Uterus (tissue), 2 donors: ENCODE measurements at regions not wholly inside any gene's neighbourhood (a gene's known extent, or its start where the extent isn't known, plus 50 kb on each side); places are given as distances from the start of the nearest gene placed in this dataset.

Experiments
- CTCF ChIP-seq, 4 experiments: fragments of 200-600 bp in 2 of 4; fragments of 450-650 bp in 2 of 4; sonication (generic) in 2 of 4; IDR thresholded peaks; one replicate each; pipeline ENCODE4 v1.5.1; 2016 to 2019; ENCODE audit warnings: antibody characterized with exemption in 4 of 4, mild to moderate bottlenecking in 2 of 4, moderate library complexity in 1 of 4
- POLR2A ChIP-seq, 2 donors: fragments of 450-650 bp; IDR thresholded peaks; one replicate each; pipeline ENCODE4 v1.6.1; 2016; ENCODE audit warnings: antibody characterized with exemption in 2 of 2, mild to moderate bottlenecking in 1 of 2, moderate library complexity in 1 of 2

GRCh38 chr4:170675568-170676262, 586.0 kb upstream of the AADAT start:
- TF ChIP-seq CTCF (IDR thresholded peaks at IDR 0.05) (no peak), POLR2A (IDR thresholded peaks at IDR 0.05) (no peak)
